GM11168 (cell line): ENCODE measurements at regions not wholly inside any gene's neighbourhood (a gene's known extent, or its start where the extent isn't known, plus 50 kb on each side); places are given as distances from the start of the nearest gene placed in this dataset.

Experiments used
- in situ Hi-C: fragments of 300-500 bp; cut with MboI; formaldehyde crosslinking; loops from one replicate; pipeline ENCODE4 v1.12.0; 2022; ENCODE audit warnings: low sequenced_read_pairs; ENCODE audit not compliant: unreplicated experiment

GRCh38 chr17:72336026-72336803 lies 215.4 kb downstream of the SOX9 start:
- in situ Hi-C loops = no loop called here

GRCh38 chr17:72336804-72337070 lies 215.9 kb downstream of the SOX9 start:
- in situ Hi-C loops = no loop called here

- in situ Hi-C loops = no loop called here
Measured at GRCh38 chr17:72338304-72338703, 217.5 kb downstream of the SOX9 start.

- in situ Hi-C loops = no loop called here
Measured at GRCh38 chr17:72338847-72339790, 218.3 kb downstream of the SOX9 start.

- in situ Hi-C loops = no loop called here
Measured at GRCh38 chr17:72340836-72341235, 220.0 kb downstream of the SOX9 start.

GRCh38 chr17:72342061-72342460 lies 221.2 kb downstream of the SOX9 start:
- in situ Hi-C loops = no loop called here

- in situ Hi-C loops = no loop called here
Measured at GRCh38 chr17:72342627-72343527, 222.1 kb downstream of the SOX9 start.

- in situ Hi-C loops = no loop called here
Measured at GRCh38 chr17:72343911-72344310, 223.1 kb downstream of the SOX9 start.

- in situ Hi-C loops = no loop called here
Measured at GRCh38 chr17:72344613-72345012, 223.8 kb downstream of the SOX9 start.

- in situ Hi-C loops = no loop called here
Measured at GRCh38 chr17:72345088-72345487, 224.3 kb downstream of the SOX9 start.

GRCh38 chr17:72345536-72345935 lies 224.7 kb downstream of the SOX9 start:
- in situ Hi-C loops = no loop called here

GRCh38 chr17:72346306-72346705 lies 225.5 kb downstream of the SOX9 start:
- in situ Hi-C loops = no loop called here

GRCh38 chr17:72349011-72349410 lies 228.2 kb downstream of the SOX9 start:
- in situ Hi-C loops = no loop called here

- in situ Hi-C loops = no loop called here
Measured at GRCh38 chr17:72349491-72349995, 228.7 kb downstream of the SOX9 start.

GRCh38 chr17:72350073-72350472 lies 229.3 kb downstream of the SOX9 start:
- in situ Hi-C loops = no loop called here

- in situ Hi-C loops = no loop called here
Measured at GRCh38 chr17:72351365-72351764, 230.5 kb downstream of the SOX9 start.

GRCh38 chr17:72351884-72352346 lies 231.1 kb downstream of the SOX9 start:
- in situ Hi-C loops = no loop called here

- in situ Hi-C loops = no loop called here
Measured at GRCh38 chr17:72353502-72353901, 232.7 kb downstream of the SOX9 start.

GRCh38 chr17:72354071-72354470 lies 233.3 kb downstream of the SOX9 start:
- in situ Hi-C loops = no loop called here

GRCh38 chr17:72357764-72358365 lies 237.0 kb downstream of the SOX9 start:
- in situ Hi-C loops = no loop called here
